ENCODE measurements at regions not wholly inside any gene's neighbourhood (a gene's known extent, or its start where the extent isn't known, plus 50 kb on each side); places are given as distances from the start of the nearest gene placed in this dataset.

DNA sequence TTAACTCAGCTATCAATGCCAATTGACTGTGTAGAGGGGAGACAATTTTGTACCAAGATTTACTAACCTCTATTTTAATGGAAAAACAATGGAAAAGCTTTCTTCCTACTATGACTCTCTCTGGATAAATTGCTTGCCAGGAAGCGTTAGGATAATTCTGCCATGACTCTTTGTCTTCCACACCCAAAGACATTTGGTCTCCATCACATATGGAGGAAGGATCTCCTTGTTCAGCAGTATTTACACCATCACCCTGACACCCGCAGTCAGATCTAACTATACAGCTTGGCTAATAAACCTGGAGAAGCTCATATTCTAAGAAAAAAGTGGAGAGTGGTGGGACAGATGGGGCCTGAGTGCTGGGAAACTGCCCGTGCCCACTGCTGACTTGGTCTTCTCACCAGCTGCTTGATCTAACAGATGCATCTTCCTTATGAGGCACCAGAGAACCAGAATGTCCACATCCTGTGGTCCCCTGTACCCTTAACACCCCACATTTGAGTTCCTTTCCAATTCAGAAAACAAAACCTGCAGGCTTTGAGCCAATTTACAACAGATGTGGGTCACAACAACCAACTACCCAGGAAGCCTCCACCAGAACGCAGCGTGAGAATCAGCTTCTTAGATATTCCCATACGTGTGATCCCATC is 154.0 kb downstream of the DAD1 start:
- Histone ChIP-seq H3K27me3 (ENCODE audit: control insufficient read depth in 2 of 2, insufficient read depth in 1 of 2, low read length in 1 of 2) (no peaks in the 10 kb centered on the region), H3K4me3 (ENCODE audit: low read length in 2 of 2) (no peak overlapping the region), H3K36me3 (ENCODE audit: control insufficient read depth in 2 of 2, insufficient read depth in 2 of 2, low read length in 1 of 2) (no peaks in the 10 kb centered on the region), H3K9me3 (ENCODE audit: control insufficient read depth in 2 of 2, insufficient read depth in 1 of 2, low read length in 1 of 2) (no peaks in the 10 kb centered on the region), H3K27ac (ENCODE audit: low read depth in 1 of 2, low read length in 1 of 2) (no peak overlapping the region), H3K4me1 (ENCODE audit: control insufficient read depth in 2 of 2, insufficient read depth in 2 of 2, low read length in 2 of 2) (peaks cover 0 to 22% of the 10 kb centered on the region in 2 donors)
- DNase-seq (ENCODE audit: low read depth in 6 of 9, low spot score in 9 of 9), result no peak
- WGBS, result 36% methylated on average over 6 of the region's 6 CpGs

DNA sequence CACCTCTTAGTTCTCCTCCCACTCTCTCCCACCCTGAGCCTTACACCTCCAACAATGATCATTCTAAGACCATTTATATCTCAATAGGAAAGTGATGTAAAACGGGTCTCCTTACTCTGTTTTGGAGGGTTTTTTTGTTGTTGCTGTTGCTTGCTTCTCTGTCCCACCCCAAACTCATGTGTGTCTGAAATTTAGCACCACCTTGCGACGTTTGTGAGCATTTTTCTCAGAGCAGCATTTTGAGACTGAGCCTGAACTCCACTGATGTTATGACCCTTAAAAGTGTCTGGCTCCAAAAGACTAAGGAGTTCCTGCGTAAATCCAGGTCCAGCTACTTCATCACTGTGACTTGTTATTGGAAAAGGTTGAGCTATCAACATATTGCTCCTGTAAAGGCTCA is 155.0 kb downstream of the DAD1 start:
- WGBS, result 28% methylated on average over 4 of the region's 4 CpGs
- H3K27me3 ChIP-seq (ENCODE audit: control insufficient read depth in 2 of 2, insufficient read depth in 1 of 2, low read length in 1 of 2), result no peaks in the 10 kb centered on the region
- no peaks in the 10 kb centered on the region for H3K9me3 ChIP-seq (ENCODE audit: control insufficient read depth in 2 of 2, insufficient read depth in 1 of 2, low read length in 1 of 2)
- H3K4me1 ChIP-seq (ENCODE audit: control insufficient read depth in 2 of 2, insufficient read depth in 2 of 2, low read length in 2 of 2), result peaks cover 0 to 26% of the 10 kb centered on the region in 2 donors
- H3K36me3 ChIP-seq (ENCODE audit: control insufficient read depth in 2 of 2, insufficient read depth in 2 of 2, low read length in 1 of 2), result no peaks in the 10 kb centered on the region
- no peak for DNase-seq (ENCODE audit: low read depth in 6 of 9, low spot score in 9 of 9)
- H3K4me3 ChIP-seq (ENCODE audit: low read length in 2 of 2), result no peak overlapping the region
- H3K27ac ChIP-seq (ENCODE audit: low read depth in 1 of 2, low read length in 1 of 2), result no peak overlapping the region

DNA sequence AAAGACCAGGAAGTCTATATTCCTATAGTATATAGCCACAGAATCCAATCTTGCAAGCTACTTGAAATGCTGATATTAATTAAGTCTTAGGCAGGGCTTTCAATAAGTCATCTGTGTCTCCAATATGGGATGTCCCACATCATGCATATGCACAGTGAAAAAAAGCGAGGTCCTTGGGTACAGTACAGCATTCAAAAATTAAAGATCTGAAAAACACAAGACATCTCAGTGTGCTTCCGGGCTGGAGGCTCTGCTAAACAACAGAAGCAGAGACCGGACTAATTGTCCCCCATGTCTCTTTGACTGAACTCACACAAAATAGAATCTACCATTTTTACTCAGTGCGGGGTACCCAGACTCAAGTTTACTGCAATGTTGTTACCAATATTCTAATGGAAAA is 156.0 kb downstream of the DAD1 start:
- H3K4me1 ChIP-seq (ENCODE audit: control insufficient read depth in 2 of 2, insufficient read depth in 2 of 2, low read length in 2 of 2), result peaks cover 0 to 29% of the 10 kb centered on the region in 2 donors
- H3K27me3 ChIP-seq (ENCODE audit: control insufficient read depth in 2 of 2, insufficient read depth in 1 of 2, low read length in 1 of 2), result no peaks in the 10 kb centered on the region
- H3K9me3 ChIP-seq (ENCODE audit: control insufficient read depth in 2 of 2, insufficient read depth in 1 of 2, low read length in 1 of 2), result no peaks in the 10 kb centered on the region
- no peaks in the 10 kb centered on the region for H3K36me3 ChIP-seq (ENCODE audit: control insufficient read depth in 2 of 2, insufficient read depth in 2 of 2, low read length in 1 of 2)
- H3K4me3 ChIP-seq (ENCODE audit: low read length in 2 of 2), result no peak overlapping the region
- DNase-seq (ENCODE audit: low read depth in 6 of 9, low spot score in 9 of 9), result no peak
- WGBS, result 22% methylated on average over 4 of the region's 4 CpGs
- peak overlapping the region in 1 of 2 donors; percentile 32 for H3K27ac ChIP-seq (ENCODE audit: low read depth in 1 of 2, low read length in 1 of 2)

DNA sequence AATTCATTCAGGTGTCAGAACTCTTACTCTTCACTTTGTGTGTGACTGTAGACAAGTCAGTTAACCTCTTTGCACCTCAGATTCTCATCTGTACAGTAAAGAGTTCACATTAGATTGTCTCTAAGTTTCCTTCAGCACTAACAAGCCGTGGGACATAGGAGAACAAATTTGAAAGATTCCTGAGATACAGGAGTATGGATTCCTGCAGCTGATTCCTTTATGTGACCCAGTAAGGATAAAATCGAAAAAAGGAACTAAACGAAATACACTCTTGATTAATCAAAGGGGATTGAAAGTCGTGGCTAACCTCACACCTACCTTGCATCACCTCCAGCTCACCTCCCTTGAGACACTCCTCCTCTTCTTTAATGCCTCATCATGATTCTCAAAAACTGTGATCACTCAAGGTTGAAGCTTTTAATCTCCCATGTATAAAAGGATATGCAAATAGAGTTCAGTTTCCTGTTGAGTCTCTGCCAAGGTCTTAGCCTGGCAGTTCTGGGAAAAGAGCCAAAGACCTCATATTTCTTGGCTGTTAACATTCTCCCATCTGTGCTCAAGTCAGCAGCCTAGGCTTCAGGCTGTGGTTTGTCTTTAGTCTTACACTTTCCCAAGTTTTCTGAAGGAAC is 156.6 kb downstream of the DAD1 start:
- 4% methylated on average over 4 of the region's 4 CpGs for WGBS
- Histone ChIP-seq H3K9me3 (ENCODE audit: control insufficient read depth in 2 of 2, insufficient read depth in 1 of 2, low read length in 1 of 2) (no peaks in the 10 kb centered on the region), H3K27ac (ENCODE audit: low read depth in 1 of 2, low read length in 1 of 2) (peak overlapping the region; percentile 31 to 32), H3K4me3 (ENCODE audit: low read length in 2 of 2) (no peak overlapping the region), H3K36me3 (ENCODE audit: control insufficient read depth in 2 of 2, insufficient read depth in 2 of 2, low read length in 1 of 2) (no peaks in the 10 kb centered on the region), H3K27me3 (ENCODE audit: control insufficient read depth in 2 of 2, insufficient read depth in 1 of 2, low read length in 1 of 2) (no peaks in the 10 kb centered on the region), H3K4me1 (ENCODE audit: control insufficient read depth in 2 of 2, insufficient read depth in 2 of 2, low read length in 2 of 2) (peaks cover 0 to 31% of the 10 kb centered on the region in 2 donors)
- no peak for DNase-seq (ENCODE audit: low read depth in 6 of 9, low spot score in 9 of 9)

DNA sequence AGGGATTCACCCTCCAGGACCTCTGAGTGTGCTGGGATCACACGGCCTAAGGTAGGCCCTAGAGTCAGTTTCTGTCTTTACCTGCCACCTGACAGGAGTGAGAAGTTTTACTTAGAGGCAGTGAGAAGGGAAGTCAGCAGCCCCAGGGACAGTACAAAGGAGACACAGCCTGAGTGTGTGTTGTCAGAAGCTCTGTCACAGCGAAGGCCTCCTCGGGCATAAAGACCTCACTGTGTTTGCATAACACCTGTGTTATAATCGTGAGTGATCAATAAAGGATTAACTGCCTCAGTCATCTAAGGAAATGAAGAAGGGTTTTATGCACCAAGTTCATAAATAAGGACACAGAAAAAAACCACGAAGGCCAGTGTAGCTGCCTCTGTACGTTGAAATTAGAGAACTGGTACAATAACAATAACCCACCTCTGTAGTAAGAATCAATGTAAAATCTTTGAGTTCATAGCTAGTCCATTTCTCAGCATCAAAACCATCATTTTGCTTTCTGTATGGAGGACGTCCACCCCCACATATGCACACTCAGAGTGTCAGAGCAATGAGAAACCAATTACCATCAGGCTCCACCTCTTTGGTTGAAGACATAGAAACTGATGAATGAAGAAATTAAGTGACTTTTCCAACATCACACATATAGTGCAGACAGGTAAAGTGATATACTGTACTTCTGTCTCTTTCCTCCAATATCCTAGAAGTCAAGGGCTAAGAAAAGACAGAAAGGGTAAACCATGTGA is 159.3 kb downstream of the DAD1 start:
- H3K9me3 ChIP-seq (ENCODE audit: control insufficient read depth in 2 of 2, insufficient read depth in 1 of 2, low read length in 1 of 2), result no peaks in the 10 kb centered on the region
- WGBS, result 26% methylated on average over 7 of the region's 7 CpGs

DNA sequence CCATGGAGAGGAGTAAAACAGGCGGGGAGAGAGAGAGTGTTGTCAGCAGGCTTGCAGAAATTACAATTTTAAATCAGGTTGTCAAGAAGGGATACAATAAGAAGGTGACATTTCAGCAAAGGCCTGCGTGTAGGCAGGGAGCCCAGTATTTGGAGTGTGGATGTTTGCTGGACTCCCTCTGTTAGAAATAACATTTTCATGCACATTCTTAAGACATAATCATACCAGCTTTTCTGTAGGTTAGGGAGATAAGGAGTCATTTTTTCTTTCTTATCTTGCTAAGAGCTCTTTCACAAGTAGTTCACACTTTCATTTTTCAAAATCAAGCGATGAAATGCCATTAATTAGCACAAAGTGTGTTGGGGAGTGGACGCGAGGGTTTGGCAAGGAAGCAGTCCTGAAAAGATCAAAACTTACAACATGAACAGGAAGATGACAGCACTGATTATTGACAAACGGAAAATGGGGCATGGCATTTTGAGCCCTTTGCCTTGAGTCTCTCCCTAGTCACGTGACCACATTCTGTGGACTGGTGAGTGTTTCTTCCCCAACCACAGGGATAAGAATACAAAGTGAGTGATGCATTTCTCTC is 160.2 kb downstream of the DAD1 start:
- Histone ChIP-seq H3K9me3 (ENCODE audit: control insufficient read depth in 2 of 2, insufficient read depth in 1 of 2, low read length in 1 of 2) (no peaks in the 10 kb centered on the region), H3K27me3 (ENCODE audit: control insufficient read depth in 2 of 2, insufficient read depth in 1 of 2, low read length in 1 of 2) (no peaks in the 10 kb centered on the region), H3K27ac (ENCODE audit: low read depth in 1 of 2, low read length in 1 of 2) (no peak overlapping the region), H3K4me1 (ENCODE audit: control insufficient read depth in 2 of 2, insufficient read depth in 2 of 2, low read length in 2 of 2) (peaks cover 0 to 24% of the 10 kb centered on the region in 2 donors), H3K4me3 (ENCODE audit: low read length in 2 of 2) (no peak overlapping the region), H3K36me3 (ENCODE audit: control insufficient read depth in 2 of 2, insufficient read depth in 2 of 2, low read length in 1 of 2) (no peaks in the 10 kb centered on the region)
- WGBS, result 20% methylated on average over 7 of the region's 7 CpGs
- no peak for DNase-seq (ENCODE audit: low read depth in 6 of 9, low spot score in 9 of 9)

More for the DNA sequence above, 159.3 kb downstream of the DAD1 start:
- Histone ChIP-seq H3K27ac (ENCODE audit: low read depth in 1 of 2, low read length in 1 of 2) (peak overlapping the region in 1 of 2 donors; percentile 8), H3K27me3 (ENCODE audit: control insufficient read depth in 2 of 2, insufficient read depth in 1 of 2, low read length in 1 of 2) (no peaks in the 10 kb centered on the region), H3K4me3 (ENCODE audit: low read length in 2 of 2) (no peak overlapping the region), H3K4me1 (ENCODE audit: control insufficient read depth in 2 of 2, insufficient read depth in 2 of 2, low read length in 2 of 2) (peaks cover 0 to 26% of the 10 kb centered on the region in 2 donors), H3K36me3 (ENCODE audit: control insufficient read depth in 2 of 2, insufficient read depth in 2 of 2, low read length in 1 of 2) (no peaks in the 10 kb centered on the region)
- no peak for DNase-seq (ENCODE audit: low read depth in 6 of 9, low spot score in 9 of 9)

DNA sequence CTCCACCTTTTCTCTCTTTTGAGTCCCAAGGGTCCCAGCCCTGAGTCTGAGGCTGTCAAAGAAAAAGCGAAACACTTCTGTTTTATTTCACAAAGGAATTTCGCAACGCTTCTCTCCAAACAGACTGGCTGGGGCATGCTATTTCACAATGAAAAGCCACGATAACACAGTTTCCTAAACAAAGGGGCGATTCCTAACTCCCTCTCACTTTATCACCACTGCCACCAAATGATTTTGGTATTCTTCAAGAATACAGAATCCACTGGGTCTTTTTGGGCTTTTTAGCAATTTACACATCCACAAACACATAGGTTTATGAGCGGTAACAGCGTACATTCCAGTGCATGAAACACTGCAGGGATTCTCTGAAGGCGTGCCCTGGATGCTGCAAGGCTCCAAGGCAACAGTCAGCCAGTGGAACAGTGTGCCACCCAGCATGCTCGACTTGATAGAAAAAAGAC is 161.2 kb downstream of the DAD1 start:
- no peak for DNase-seq (ENCODE audit: low read depth in 6 of 9, low spot score in 9 of 9)
- WGBS, result 31% methylated on average over 9 of the region's 9 CpGs
- no peak overlapping the region for H3K4me3 ChIP-seq (ENCODE audit: low read length in 2 of 2)
- no peaks in the 10 kb centered on the region for H3K36me3 ChIP-seq (ENCODE audit: control insufficient read depth in 2 of 2, insufficient read depth in 2 of 2, low read length in 1 of 2)
- H3K27ac ChIP-seq (ENCODE audit: low read depth in 1 of 2, low read length in 1 of 2), result no peak overlapping the region
- no peaks in the 10 kb centered on the region for H3K27me3 ChIP-seq (ENCODE audit: control insufficient read depth in 2 of 2, insufficient read depth in 1 of 2, low read length in 1 of 2)
- H3K9me3 ChIP-seq (ENCODE audit: control insufficient read depth in 2 of 2, insufficient read depth in 1 of 2, low read length in 1 of 2), result no peaks in the 10 kb centered on the region
- peaks cover 0 to 20% of the 10 kb centered on the region in 2 donors for H3K4me1 ChIP-seq (ENCODE audit: control insufficient read depth in 2 of 2, insufficient read depth in 2 of 2, low read length in 2 of 2)

DNA sequence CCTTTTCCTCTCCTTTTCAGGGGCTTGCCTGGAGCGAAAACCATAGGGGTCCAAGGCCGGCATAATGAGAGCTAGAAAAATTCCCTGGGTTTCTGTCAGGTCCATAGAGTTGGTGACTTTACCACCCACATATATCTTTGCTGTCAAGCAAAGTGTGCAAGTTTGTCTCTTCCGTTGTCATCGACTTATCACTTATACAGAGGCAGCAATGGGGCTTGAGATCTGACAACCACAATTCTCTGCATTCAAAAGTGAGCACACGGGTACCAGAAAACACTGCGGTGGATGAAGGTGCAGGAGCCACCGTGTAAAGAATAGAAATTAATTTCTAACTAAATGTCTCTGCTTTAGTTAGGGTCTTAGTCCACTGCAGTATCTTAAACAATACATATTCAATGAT is 162.3 kb downstream of the DAD1 start:
- 70% methylated on average over 7 of the region's 7 CpGs for WGBS
- Histone ChIP-seq H3K27ac (ENCODE audit: low read depth in 1 of 2, low read length in 1 of 2) (no peak overlapping the region), H3K27me3 (ENCODE audit: control insufficient read depth in 2 of 2, insufficient read depth in 1 of 2, low read length in 1 of 2) (no peaks in the 10 kb centered on the region), H3K9me3 (ENCODE audit: control insufficient read depth in 2 of 2, insufficient read depth in 1 of 2, low read length in 1 of 2) (no peaks in the 10 kb centered on the region), H3K36me3 (ENCODE audit: control insufficient read depth in 2 of 2, insufficient read depth in 2 of 2, low read length in 1 of 2) (no peaks in the 10 kb centered on the region), H3K4me3 (ENCODE audit: low read length in 2 of 2) (no peak overlapping the region), H3K4me1 (ENCODE audit: control insufficient read depth in 2 of 2, insufficient read depth in 2 of 2, low read length in 2 of 2) (peaks cover 0 to 22% of the 10 kb centered on the region in 2 donors)
- no peak for DNase-seq (ENCODE audit: low read depth in 6 of 9, low spot score in 9 of 9)

DNA sequence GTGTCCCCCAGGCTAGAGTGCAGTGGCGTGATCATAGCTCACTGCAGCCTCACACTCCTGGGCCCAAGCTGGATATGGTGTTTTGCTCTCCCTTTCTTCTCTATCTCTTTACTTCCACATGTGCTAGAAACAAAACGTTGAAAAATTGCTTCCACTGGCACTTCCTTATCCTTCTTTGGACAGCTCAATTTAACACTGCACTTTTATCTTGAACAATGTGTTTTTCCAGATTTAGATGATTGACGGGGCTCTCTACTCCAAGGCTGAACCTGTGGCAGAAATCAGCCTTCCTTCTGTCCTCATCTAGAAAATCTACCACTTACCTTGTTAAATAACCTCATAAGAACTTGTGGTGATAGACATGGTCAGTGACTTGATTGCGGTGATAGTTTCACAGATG is 165.1 kb downstream of the DAD1 start:
- DNase-seq (ENCODE audit: low read depth in 6 of 9, low spot score in 9 of 9), result no peak
- H3K27me3 ChIP-seq (ENCODE audit: control insufficient read depth in 2 of 2, insufficient read depth in 1 of 2, low read length in 1 of 2), result no peaks in the 10 kb centered on the region
- H3K4me1 ChIP-seq (ENCODE audit: control insufficient read depth in 2 of 2, insufficient read depth in 2 of 2, low read length in 2 of 2), result peaks cover 0 to 29% of the 10 kb centered on the region in 2 donors
- H3K27ac ChIP-seq (ENCODE audit: low read depth in 1 of 2, low read length in 1 of 2), result no peak overlapping the region
- 77% methylated on average over 4 of the region's 4 CpGs for WGBS
- no peak overlapping the region for H3K4me3 ChIP-seq (ENCODE audit: low read length in 2 of 2)
- H3K9me3 ChIP-seq (ENCODE audit: control insufficient read depth in 2 of 2, insufficient read depth in 1 of 2, low read length in 1 of 2), result no peaks in the 10 kb centered on the region
- H3K36me3 ChIP-seq (ENCODE audit: control insufficient read depth in 2 of 2, insufficient read depth in 2 of 2, low read length in 1 of 2), result no peaks in the 10 kb centered on the region

Data from thymus (tissue), 11 donors.